ENCODE measurements at regions not wholly inside any gene's neighbourhood (a gene's known extent, or its start where the extent isn't known, plus 50 kb on each side); places are given as distances from the start of the nearest gene placed in this dataset.

GRCh38 chrY:8572916-8573315 is 764.3 kb upstream of the TSPY4 start:
- no peak overlapping the region for H3K27ac ChIP-seq
- TF ChIP-seq CTCF (conservative IDR thresholded peaks at IDR 0.05): no peak

- no peak overlapping the region for H3K27ac ChIP-seq
- no peak for TF ChIP-seq CTCF (conservative IDR thresholded peaks at IDR 0.05)
These were observed 754.9 kb upstream of the TSPY4 start for GRCh38 chrY:8582277-8582850.

- TF ChIP-seq CTCF (conservative IDR thresholded peaks at IDR 0.05): no peak
- no peak overlapping the region for H3K27ac ChIP-seq
These were observed 754.1 kb upstream of the TSPY4 start for GRCh38 chrY:8583191-8583590.

- no peak overlapping the region for H3K27ac ChIP-seq
- no peak for TF ChIP-seq CTCF (conservative IDR thresholded peaks at IDR 0.05)
These were observed 746.6 kb upstream of the TSPY4 start for GRCh38 chrY:8590641-8591040.

GRCh38 chrY:8591821-8592516 is 745.3 kb upstream of the TSPY4 start:
- no peak overlapping the region for H3K27ac ChIP-seq
- TF ChIP-seq CTCF (conservative IDR thresholded peaks at IDR 0.05): no peak

- H3K27ac ChIP-seq: no peak overlapping the region
- TF ChIP-seq CTCF (conservative IDR thresholded peaks at IDR 0.05): no peak
These were observed 742.6 kb upstream of the TSPY4 start for GRCh38 chrY:8594657-8595056.

GRCh38 chrY:8599141-8599540 is 738.1 kb upstream of the TSPY4 start:
- no peak overlapping the region for H3K27ac ChIP-seq
- TF ChIP-seq CTCF (conservative IDR thresholded peaks at IDR 0.05): no peak

Measured in VCaP (cell line).